ENCODE measurements at regions not wholly inside any gene's neighbourhood (a gene's known extent, or its start where the extent isn't known, plus 50 kb on each side); places are given as distances from the start of the nearest gene placed in this dataset.
"Not testable (repeated sequence)": the region's sequence is repeated elsewhere in the genome, so short reads cannot be mapped to it uniquely, and the experiment has no call there.

GRCh38 chr6:134663800-134664535 lies 285.9 kb downstream of the ALDH8A1 start:
- no peak overlapping the region for H3K27ac Mint-ChIP-seq
- DNase-seq: no peak
- peaks cover 6% of the 10 kb centered on the region for H3K27me3 Mint-ChIP-seq (ENCODE audit: low read depth, poor library complexity)
- H3K4me1 Mint-ChIP-seq: peaks cover 19% of the 10 kb centered on the region
- no peaks in the 10 kb centered on the region for H3K36me3 Mint-ChIP-seq (ENCODE audit: low read depth)
- no peaks in the 10 kb centered on the region for H3K9me3 Mint-ChIP-seq
- no peak for TF ChIP-seq CTCF (IDR thresholded peaks at IDR 0.05)
- H3K4me3 Mint-ChIP-seq: no peak overlapping the region

- Mint-ChIP-seq H3K27me3 (ENCODE audit: low read depth, poor library complexity) (peaks cover 6% of the 10 kb centered on the region), H3K36me3 (ENCODE audit: low read depth) (no peaks in the 10 kb centered on the region), H3K4me3 (no peak overlapping the region), H3K27ac (no peak overlapping the region), H3K4me1 (peaks cover 13% of the 10 kb centered on the region), H3K9me3 (no peaks in the 10 kb centered on the region)
- no peak for DNase-seq
- no peak for TF ChIP-seq CTCF (IDR thresholded peaks at IDR 0.05)
Observed at GRCh38 chr6:134663356-134663755, 286.5 kb downstream of the ALDH8A1 start.

GRCh38 chr6:134662077-134662700 lies 287.7 kb downstream of the ALDH8A1 start:
- no peak overlapping the region for H3K27ac Mint-ChIP-seq
- no peaks in the 10 kb centered on the region for H3K36me3 Mint-ChIP-seq (ENCODE audit: low read depth)
- H3K4me3 Mint-ChIP-seq: no peak overlapping the region
- peaks cover 11% of the 10 kb centered on the region for H3K4me1 Mint-ChIP-seq
- H3K9me3 Mint-ChIP-seq: no peaks in the 10 kb centered on the region
- peaks cover 6% of the 10 kb centered on the region for H3K27me3 Mint-ChIP-seq (ENCODE audit: low read depth, poor library complexity)
- TF ChIP-seq CTCF (IDR thresholded peaks at IDR 0.05): no peak
- no peak for DNase-seq

- H3K36me3 Mint-ChIP-seq (ENCODE audit: low read depth); H3K27ac Mint-ChIP-seq; DNase-seq; H3K9me3 Mint-ChIP-seq; H3K4me3 Mint-ChIP-seq: not testable (repeated sequence)
- Mint-ChIP-seq H3K4me1 (peaks cover 11% of the 10 kb centered on the region), H3K27me3 (ENCODE audit: low read depth, poor library complexity) (peaks cover 11% of the 10 kb centered on the region)
Observed at GRCh38 chr6:134659885-134660284, 290.0 kb downstream of the ALDH8A1 start.

- Mint-ChIP-seq H3K36me3 (ENCODE audit: low read depth) (no peaks in the 10 kb centered on the region), H3K27me3 (ENCODE audit: low read depth, poor library complexity) (peaks cover 8% of the 10 kb centered on the region), H3K9me3 (no peaks in the 10 kb centered on the region), H3K4me1 (peaks cover 7% of the 10 kb centered on the region), H3K27ac (no peak overlapping the region), H3K4me3 (no peak overlapping the region)
- TF ChIP-seq CTCF (IDR thresholded peaks at IDR 0.05): no peak
- no peak for DNase-seq
Observed at GRCh38 chr6:134658596-134658995, 291.3 kb downstream of the ALDH8A1 start.

- Mint-ChIP-seq H3K27ac (no peak overlapping the region), H3K4me1 (peaks cover under 1% of the 10 kb centered on the region), H3K36me3 (ENCODE audit: low read depth) (no peaks in the 10 kb centered on the region), H3K27me3 (ENCODE audit: low read depth, poor library complexity) (peaks cover 8% of the 10 kb centered on the region), H3K4me3 (no peak overlapping the region), H3K9me3 (no peaks in the 10 kb centered on the region)
- no peak for TF ChIP-seq CTCF (IDR thresholded peaks at IDR 0.05)
- no peak for DNase-seq
Observed at GRCh38 chr6:134657751-134658527, 292.0 kb downstream of the ALDH8A1 start.
